HG03097 (cell line): ENCODE measurements at regions not wholly inside any gene's neighbourhood (a gene's known extent, or its start where the extent isn't known, plus 50 kb on each side); places are given as distances from the start of the nearest gene placed in this dataset.
"Not testable (repeated sequence)": the region's sequence is repeated elsewhere in the genome, so short reads cannot be mapped to it uniquely, and the experiment has no call there.

Experiments
- ATAC-seq: cut with Tn5 transposase; IDR thresholded peaks from one replicate; pipeline ENCODE4 v1.9.1; 2021; ENCODE audit not compliant: unreplicated experiment, low FRiP score

DNA sequence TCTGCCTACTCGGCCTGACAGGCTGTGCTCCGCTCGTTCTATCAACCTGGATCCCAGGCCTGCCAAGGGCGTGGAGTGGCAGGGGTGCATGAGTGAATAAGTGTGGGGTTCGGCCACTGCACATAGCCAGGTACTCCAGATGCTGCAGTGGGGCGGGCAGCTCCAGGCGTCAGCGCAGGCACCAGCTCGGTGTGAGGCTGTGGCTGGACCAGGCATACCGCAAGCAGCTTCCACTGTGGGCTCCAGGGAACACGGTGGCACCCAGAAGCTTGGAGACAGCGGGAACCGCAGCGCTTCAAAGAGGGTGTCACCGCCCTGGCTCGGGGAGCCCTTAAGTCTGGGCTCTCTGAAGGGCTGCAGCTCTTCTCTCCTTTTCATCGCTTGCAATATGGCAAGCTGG lies 1630.2 kb downstream of the OLFM4 start:
- no peak for ATAC-seq

DNA sequence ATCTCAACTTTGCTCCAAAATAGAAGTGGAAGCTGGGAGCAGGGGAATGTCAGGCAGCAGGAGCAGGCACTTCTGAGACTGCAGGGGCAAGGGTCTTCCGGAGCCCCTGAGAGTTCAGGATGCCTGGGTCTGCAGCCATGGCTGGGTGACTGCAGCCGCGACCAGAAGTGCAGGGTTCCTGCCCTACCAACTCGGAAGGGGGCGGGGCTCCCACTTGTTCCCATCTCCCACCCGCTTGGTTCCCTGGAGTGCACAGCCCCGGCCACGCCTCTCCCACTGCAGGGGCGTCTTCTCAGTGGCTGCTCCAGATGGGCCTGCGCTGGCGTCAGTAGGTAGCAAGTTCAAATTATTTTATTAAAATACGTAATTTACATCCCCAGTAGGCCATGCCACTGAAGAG lies 1631.7 kb downstream of the OLFM4 start:
- no peak for ATAC-seq

DNA sequence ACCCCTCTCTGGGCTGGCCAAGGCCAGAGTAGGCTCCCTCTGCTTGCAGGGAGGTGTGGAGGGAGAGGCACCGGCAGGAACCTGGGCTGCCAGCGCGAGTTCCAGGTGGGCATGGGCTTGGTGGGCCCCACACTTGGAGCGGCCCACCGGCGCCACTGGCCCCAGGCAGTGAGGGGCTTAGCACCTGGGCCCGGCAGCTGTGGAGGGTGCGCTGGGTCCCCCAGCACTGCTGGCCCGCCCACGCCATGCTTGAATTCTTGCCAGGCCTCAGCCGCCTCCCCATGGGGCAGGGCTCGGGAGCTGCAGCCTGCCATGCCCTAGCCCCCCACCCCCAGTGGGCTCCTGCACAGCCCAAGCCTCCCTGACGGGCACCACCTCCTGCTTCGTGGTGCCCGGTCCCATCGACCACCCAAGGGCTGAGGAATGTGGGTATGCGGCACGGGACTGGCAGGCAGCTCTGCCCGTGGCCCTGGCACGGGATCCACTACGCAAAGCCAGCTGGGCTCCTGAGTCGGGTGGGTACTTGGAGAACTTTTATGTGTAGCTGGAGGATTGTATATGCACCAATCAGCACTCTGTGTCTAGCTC lies 1648.0 kb downstream of the OLFM4 start:
- ATAC-seq: no peak

DNA sequence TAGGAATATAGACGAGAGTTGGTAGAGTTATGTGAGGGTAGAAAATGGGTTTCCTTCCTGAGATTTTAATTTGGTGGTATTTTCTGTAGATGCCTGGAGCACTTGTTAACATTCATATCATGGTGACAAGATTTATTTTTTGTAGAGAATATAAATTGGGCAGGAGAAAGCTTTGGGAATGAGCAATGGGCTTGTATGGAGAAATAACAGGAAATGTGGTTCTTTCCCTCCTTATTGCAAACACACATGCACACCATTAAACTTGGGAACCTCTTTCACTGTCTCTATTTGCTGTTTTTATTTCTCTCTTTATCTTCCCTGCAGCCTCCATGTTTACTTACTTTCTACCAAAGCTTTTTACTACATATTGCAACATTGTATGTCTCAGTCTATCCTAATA lies 1653.6 kb downstream of the OLFM4 start:
- ATAC-seq: no peak

DNA sequence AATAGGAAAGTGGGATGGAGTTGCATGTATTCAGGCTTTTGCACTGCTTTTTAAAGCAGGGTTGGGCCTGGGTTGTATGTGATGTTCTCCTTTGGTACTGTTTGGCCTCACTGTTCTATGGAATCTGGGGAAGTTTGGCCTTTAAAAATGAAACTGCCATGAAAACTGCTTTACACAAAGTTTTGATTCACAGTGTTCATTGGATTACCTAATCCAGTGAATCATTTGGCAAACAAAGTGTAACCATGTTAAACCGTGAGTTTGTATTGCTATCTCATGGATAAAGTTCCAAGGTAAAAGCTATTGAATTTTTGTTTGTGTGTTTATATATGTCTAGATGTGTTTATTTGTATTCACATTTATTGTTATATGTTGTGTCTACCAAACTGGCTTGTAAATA lies 1658.6 kb downstream of the OLFM4 start:
- ATAC-seq: no peak

DNA sequence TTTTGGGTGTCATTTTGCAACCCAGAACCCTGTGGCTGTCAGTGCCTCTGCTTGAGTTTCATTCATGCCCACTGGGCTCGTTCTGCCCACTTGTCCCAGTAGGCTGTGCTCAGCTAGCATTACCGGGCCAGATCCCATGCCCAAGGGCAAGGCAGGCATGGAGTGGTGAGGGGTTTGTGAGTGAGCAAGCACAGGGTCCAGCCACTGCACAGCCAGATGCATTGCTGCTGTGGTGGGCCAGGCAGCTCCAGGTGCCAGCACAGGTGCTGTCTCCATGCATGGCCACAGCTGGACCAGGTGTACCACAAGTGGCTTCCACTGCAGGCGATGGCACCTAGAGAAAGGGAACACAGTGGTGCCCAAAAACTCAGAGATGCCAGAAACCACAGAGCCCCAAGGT lies 1671.2 kb downstream of the OLFM4 start:
- ATAC-seq: no peak

DNA sequence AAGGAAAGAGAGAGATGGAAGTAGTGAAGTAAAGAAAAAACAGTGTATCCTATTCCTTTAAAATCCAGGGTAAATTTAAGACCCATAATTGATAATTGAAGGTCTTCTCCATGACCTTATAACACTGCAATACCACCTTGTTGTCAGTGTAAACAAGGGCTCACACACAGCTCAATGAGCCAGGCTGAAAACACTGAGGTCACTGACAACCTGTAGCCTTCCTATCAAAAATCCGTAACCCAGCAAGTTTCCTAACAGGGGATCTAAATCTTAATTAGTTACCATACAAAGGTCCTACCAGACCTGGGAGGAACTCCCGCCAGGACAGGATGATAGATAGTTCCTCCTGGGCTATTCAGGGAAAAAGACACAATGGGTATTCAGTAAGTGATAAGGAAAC lies 1677.1 kb downstream of the OLFM4 start:
- ATAC-seq: no peak

DNA sequence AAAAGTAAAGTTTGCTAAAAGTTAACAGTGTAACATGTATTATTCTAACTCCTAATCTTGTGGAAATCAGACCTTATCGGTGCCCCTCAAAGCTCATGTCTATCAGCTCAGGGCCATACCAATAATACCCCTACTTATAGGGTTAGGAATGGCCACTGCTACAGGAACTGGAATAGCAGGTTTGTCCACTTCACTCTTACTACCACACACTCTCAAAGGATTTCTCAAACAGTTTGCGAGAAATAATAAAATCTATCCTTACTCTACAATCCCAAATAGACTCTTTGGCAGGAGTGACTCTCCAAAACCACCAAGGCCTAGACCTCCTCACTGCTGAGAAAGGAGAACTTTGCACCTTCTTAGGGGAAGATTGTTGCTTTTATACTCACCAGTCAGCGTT lies 1677.7 kb downstream of the OLFM4 start:
- ATAC-seq: no peak

DNA sequence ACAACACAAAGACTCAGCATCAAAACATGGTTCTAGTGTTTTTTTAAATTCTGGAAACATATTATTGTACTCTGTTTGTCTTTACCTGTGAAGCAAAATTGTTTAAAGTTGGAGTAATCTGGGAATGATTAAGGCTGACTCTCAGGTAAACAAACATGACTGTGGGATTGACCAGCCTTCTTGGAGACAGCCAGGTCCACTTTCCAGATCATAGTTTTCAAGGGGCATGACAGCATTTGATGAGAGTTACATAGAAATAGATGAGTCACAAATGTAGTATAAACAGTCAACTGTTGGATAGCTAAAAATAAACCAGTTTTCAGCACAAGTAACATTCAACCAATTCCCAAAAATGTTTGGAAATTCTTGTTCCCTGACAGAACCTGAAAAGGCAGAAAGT lies 1680.9 kb downstream of the OLFM4 start:
- ATAC-seq: no peak

DNA sequence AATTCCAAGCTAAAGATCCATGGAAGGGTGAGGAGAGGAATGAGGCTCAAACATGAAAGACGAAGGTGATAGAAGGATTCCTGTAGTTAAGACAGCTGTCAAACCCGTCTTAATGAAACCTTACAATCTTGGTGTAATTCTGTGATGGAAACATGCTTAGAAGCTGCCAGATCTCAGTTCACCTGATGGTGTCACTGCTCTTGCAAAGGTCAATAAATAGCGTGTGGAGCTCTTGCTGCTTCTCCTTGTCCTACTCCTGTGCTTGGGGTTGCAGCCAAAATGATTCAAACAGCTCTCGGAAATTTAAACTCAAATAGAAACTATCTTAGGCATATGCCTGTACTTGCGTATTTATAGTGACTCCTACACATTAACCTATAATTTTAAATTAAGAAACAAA lies 1705.0 kb downstream of the OLFM4 start:
- ATAC-seq: no peak

DNA sequence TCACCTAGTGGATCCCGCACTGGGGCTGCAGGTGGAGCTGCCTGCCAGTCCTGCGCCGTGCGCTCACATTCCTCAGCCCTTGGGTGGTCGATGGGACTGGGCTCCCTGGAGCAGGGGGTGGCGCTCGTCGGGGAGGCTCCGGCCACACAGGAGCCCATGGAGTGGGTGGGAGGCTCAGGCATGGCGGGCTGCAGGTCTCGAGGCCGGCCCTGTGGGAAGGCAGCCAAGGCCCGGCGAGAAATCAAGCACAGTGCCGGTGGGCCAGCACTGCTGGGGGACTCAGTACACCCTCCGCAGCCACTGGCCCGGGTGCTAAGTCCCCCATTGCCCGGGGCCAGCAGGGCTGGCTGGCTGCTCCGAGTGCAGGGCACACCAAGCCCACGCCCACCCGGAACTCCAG lies 1708.6 kb downstream of the OLFM4 start:
- not testable (repeated sequence) for ATAC-seq

DNA sequence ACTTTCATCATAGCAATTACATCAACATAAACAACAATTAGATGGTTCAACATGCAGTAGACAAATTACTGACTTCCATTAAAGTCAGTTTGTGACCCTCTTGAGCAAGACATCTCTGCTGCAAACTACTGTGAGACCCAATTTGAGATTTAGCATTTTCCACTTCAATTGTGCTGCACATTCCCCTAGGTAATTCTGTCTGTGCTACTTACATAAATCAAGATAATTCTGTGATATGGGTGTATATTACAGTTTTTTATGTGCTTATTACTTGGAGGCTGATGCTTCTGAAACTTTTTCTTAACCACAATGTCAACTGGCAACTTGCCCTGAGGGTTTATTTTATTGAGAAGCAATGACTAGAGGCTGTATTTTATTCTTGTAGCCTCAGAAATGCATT lies 1714.4 kb downstream of the OLFM4 start:
- ATAC-seq: no peak

DNA sequence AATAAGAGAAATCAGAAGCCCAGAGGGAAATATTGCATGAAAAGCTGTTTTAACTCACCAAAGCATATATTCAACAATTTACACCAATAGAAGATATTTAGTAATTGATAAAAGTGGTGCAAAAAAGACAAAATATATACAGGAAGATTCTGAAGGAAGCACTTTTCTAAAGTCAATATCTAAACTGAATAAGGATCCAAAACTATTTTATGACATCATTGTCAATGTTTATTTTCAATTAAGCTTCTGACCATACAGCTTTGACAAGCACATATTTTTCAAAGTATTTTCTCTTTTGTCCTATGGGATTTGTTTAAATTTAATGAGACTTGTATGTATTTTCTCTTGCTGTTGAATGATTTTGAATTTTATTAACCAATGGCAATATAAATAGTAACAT lies 1716.1 kb downstream of the OLFM4 start:
- no peak for ATAC-seq

DNA sequence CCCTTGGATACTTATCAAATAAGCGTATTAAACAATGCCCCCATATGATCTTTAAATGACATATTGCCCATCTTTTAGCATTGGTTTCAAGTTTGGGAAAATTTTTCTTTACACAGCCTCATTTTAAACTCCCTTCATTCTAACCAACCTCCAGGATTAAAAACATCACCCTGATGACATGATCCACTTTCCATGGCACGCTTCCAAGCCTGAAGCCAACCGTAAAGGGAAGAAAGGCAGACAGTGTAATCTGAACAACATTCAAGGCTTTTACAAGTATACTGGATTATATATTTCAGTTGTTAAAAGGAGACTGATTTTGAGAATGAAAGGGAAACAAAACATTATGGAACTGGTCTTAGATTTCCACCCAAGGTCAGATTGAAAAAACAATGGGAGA lies 1721.9 kb downstream of the OLFM4 start:
- no peak for ATAC-seq

DNA sequence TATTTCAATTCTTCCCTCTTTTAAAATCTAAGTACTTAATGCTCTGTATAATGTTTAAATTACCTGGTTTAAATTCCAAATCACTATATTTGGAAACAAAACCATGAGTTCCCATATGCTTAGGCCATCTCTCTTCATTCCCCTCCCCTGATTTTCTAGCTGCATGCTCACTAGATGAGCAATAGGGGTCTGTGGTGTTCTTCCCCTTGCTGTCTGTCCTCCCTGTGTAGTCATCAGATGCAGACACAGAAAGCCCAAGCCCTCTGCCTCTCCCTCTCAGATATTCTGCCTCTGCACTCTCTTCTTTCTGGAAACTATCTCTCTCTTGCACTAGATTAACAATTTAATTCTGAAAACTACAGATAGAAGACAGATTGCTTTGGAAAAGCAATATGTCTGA lies 1730.2 kb downstream of the OLFM4 start:
- no peak for ATAC-seq

DNA sequence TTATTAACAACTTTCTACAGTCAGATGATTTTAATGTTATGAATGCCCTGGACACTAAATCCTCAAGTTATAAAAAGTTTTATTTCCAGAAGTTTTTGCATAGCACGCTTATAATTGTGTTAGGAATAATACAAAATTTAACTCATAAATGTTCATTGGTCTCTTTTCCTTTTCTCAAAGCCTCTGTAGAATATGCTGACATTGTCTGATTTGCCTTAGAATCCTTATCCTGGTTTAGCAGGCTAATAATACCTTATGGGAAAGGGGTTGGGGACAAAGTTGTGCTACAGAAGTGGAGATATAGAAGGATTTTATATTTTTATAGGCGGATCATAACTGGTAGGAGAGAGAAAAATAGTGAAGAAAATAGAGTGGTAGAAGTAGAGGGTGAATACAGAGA lies 1739.6 kb downstream of the OLFM4 start:
- ATAC-seq: no peak

DNA sequence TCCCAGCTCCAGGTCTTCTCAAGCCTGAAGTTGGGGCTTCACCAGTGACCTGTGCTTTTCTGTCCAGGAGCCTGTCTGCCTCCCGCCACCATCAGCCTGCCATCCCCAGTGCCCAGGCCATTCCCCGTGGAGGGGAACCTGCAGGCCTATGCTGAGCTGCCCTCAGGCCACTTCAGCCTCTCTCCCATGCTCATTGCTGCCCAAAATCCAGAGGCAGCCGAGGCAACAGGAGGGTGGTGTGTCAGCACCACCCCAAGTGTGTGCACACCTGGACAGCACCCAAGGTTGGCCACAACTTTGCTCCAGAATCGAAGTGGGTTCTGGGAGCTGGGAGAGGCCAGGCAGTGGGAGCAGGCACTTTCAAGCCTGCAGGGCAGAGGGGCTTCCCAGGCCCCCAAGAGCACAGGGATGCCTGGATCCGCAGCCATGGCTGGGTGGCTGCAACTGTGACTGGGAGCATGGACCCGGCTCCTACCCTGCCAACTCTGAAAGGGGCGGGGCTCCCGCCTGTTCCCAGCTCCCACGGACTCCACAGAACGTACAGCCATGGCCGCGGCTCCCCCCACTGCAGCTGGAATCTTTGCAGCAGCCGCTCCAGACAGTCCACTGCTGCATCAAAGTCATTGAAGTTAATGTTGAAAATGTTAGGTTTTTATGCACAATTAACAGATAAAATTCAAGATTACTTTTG lies 1747.0 kb downstream of the OLFM4 start:
- ATAC-seq: no peak

DNA sequence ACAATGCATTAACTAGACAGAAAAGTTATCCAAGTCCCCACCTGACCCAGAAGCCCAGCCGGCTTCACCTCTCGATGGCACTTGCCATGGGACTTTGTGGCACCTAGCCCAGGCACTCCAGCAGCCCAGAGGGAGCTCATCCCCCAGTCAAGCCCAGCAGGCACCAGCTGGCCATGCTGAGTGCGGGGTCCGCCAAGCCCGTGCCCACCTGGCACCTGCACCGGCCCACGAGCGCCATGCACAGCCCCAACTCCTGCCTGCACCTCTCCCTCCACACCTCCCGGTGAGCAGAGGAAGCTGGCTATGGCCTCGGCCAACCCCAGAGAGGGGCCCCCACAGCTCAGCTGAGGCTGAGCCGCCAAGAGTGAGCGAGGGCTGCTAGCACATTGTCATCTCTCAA lies 1759.1 kb downstream of the OLFM4 start:
- no peak for ATAC-seq

DNA sequence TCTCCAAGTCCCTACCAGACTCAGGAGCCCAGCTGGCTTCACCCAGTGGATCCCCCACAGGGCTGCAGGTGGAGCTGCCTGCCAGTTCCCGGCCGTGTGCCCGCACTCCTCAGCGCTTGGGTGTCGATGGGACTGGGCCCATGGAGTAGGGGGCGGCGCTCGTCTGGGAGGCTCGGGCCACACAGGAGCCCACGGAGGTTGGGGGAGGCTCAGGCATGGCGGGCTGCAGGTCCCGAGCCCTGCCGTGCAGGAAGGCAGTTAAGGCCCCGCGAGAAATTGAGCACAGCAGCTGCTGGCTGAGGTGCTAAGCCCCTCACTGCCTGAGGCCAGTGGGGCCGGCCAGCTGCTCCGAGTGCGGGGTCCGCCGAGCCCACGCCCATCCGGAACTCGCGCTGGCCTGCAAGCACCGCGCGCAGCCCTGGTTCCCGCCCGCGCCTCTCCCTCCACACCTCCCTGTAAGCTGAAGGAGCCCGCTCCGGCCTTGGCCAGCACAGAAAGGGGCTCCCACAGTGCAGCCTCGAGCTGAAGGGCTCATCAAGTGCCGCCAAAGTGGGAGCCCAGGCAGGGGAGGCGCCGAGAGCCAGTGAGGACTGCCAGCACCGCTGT lies 1771.1 kb downstream of the OLFM4 start:
- no peak for ATAC-seq

DNA sequence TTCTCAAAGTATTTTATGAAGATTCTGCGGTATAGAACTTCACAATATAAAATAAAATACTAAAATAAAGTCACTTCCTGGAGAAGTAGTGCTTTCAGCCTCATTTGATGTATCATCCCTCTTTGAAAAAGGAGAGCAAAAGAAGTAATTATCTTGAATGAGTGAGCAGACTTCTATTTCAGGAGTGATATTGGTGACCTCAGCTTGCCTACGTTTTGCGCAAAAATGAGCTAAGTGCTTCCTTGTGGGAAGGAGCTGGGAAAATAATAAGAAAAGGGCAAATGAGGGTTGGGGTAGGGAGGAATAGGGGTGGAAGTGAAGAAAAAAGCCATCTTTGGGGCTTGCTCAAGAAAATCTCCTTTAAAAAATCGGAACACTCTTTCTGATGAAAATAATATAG lies 1773.6 kb downstream of the OLFM4 start:
- ATAC-seq: no peak

DNA sequence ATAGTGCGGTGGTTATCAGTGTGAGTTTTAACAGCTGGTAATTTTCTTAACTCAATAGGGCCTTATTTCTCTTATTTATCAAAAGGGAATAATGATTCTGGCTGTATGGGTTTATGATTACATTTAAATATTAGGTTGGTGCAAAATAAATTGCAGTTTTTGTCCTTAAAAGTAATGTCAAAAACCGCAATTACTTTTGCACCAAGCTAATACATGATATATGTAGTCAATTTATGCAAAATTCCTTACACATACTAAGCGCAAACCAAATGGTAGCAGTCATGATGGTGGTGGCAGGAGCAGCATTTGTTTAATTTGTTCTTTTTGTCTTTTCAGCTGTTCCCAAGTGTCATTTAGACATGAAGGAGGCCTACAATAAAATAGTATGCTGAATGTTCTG lies 1777.1 kb downstream of the OLFM4 start:
- no peak for ATAC-seq

DNA sequence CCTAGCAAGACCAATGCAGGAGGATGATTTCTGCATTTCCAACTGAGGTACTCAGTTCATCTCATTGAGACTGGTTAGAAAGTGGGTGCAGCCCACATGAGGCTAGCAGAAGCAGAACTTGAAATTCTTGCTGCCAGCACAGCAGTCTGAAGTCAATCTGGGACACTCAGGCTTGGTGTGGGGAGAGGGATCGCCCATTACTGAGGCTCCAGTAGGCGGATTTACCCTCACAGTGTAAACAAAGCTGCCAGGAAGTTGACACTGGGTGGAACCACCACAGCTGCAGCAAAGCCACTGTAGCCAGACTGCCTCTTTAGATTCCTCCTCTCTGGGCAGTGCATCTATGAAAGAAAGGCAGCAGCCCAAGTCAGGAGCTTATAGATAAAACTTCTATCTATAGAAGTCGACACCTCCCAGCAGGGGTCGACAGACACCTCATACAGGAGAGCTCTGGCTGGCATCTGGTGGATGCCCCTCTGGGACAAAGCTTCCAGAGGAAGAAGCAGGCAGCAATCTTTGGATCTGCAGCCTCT lies 1793.4 kb downstream of the OLFM4 start:
- ATAC-seq: not testable (repeated sequence)
